HG03520 (cell line): ENCODE measurements at regions not wholly inside any gene's neighbourhood (a gene's known extent, or its start where the extent isn't known, plus 50 kb on each side); places are given as distances from the start of the nearest gene placed in this dataset.

Experiments used
- ATAC-seq: cut with Tn5 transposase; IDR thresholded peaks from one replicate; pipeline ENCODE4 v1.9.1; 2021; ENCODE audit warnings: mild to moderate bottlenecking, moderate library complexity; ENCODE audit not compliant: unreplicated experiment

GRCh38 chr12:97082029-97082428, 175.0 kb downstream of the NEDD1 start:
- no peak for ATAC-seq

DNA sequence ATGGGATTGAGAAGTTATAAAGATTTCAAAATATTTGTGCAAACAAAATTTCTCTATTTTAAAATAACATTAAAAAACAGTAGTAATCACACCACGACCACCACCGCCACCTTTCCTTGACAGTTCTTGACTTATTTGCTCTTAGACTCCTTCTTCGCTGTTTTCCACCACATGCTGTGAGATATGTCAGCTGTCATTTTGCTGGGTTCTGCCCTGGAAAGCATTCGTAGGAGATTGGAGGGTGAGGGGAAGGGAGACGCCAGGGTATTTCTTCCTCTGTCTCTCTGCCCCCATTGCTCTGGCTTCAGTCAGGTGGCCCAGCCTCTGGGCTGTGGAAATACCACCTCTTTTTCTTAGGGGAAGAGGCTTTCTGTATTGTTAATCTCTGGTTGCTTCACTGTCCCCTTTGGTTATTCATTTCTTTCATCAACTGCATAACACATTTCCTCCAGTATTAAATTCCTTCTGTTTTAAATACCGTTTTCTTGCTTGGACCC, 186.2 kb downstream of the NEDD1 start:
- no peak for ATAC-seq

DNA sequence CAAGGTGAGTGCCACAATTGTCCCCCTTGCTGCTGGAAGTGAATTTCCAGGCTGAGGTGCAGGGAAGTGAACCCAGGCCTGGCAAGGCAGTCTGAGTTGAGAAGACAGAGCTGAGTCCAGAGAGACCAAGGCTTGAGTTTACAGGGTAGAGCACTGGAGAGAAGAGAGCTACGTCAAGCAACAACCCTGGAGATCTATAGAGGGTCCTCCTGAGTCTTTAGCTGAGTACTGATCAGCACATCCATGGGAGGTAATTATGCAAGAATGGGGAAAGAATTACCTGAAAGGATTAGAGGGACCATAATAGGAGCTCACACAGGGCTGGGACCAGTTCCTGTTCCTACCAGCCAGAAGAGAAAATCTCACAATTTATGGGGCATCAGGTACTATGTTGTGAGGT, 190.7 kb downstream of the NEDD1 start:
- ATAC-seq = no peak

GRCh38 chr12:97109441-97109840, 202.4 kb downstream of the NEDD1 start:
- no peak for ATAC-seq

- no peak for ATAC-seq
Observed at GRCh38 chr12:97112136-97112535, 205.1 kb downstream of the NEDD1 start.

GRCh38 chr12:97118796-97119375, 211.8 kb downstream of the NEDD1 start:
- no peak for ATAC-seq

GRCh38 chr12:97127061-97127460, 220.0 kb downstream of the NEDD1 start:
- ATAC-seq = no peak

DNA sequence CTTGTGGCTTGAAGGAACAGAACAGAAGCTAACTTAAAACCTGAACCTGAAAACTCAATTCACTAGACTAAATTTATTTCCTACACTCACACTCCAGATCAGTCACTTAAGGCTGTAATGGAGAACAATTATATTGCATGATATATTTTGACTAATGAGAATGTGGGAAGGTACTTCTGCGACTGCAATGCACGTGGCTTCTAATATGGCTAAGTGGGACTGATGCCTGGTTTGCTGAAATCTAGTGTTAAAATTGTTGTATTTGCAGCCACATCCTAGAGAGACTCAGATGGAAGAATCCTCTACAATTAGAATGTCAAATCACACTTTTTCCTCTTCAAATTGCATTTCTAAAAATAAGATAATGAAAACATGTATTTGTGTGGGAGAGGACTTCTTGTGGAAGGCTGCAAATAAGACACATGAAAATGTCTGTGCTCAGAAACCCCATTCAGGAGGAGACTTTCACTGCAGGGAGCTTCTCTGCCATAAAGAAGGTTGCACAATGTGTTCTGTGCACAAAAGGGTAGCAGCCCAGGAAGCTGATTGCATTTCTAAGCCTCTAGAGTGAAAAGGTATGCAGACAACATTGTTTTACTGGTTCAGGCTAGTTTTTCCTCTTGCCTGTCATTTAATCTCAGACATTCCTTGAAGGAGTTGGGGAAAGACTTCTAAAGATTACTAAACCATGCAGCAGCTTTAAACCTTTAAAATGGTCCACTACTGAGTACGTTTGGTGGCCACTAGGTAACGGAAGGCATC, 224.3 kb downstream of the NEDD1 start:
- no peak for ATAC-seq

DNA sequence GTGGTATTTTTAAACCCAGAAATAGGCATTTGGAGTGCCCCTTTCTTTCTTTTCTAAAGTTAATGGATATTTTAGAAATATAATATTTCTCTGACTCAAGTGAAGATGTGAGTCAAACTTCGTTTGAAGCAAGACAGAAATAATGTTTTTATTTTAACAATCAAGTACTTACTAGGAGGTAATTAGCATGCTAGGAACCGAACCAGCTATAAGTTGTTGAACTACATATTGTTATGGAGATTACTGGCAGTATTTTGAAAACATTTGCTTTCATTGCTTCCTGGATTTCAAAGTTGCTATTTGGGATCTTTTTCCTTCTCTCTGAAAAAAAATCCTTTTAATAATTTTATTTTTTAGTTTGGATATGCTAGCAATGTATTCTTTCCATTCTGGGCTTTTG, 225.2 kb downstream of the NEDD1 start:
- ATAC-seq = no peak

DNA sequence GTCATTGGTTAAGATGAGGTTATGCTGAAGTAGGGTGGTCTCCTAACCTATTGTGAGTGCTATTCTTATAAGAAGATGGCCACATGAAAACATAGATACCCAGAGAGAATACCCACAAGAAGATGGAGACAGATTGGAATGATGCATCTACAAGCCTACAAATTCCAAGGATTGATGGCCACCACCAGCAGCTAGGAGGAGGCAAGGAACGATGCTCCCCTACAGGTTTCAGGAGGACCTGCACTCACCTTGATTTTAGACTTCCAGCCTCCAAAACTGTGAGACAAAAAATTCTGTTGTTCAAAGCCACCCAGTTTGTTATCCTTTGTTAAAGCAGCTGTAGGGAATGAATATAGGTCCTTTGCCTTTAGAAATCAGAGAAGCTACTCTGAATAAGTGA, 227.4 kb downstream of the NEDD1 start:
- no peak for ATAC-seq

DNA sequence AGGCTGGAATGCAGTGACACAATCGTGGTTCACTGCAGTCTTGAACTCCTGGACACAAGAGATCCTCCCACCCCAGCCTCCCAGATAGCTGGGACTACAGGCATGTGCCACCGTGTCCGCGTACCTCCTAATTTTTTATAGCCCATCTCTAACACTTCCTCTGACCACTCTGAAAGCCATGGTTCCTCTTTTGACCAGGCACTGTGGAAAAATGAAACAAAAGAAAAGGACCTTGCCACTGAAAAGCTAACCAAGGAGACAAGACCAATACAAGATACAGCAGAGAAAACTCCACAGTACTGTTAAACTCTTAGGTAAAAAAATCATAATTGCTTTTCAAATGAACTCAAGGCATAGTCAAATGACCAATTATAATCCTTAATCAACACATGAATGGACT, 233.3 kb downstream of the NEDD1 start:
- no peak for ATAC-seq

- no peak for ATAC-seq
Observed at GRCh38 chr12:97142737-97143410, 235.8 kb downstream of the NEDD1 start.

- ATAC-seq = peak; percentile 100
Observed at GRCh38 chr12:97148941-97149559, 242.0 kb downstream of the NEDD1 start.

GRCh38 chr12:97151481-97151880, 244.4 kb downstream of the NEDD1 start:
- ATAC-seq = no peak

- ATAC-seq = no peak
Observed at GRCh38 chr12:97159377-97159776, 252.3 kb downstream of the NEDD1 start.

DNA sequence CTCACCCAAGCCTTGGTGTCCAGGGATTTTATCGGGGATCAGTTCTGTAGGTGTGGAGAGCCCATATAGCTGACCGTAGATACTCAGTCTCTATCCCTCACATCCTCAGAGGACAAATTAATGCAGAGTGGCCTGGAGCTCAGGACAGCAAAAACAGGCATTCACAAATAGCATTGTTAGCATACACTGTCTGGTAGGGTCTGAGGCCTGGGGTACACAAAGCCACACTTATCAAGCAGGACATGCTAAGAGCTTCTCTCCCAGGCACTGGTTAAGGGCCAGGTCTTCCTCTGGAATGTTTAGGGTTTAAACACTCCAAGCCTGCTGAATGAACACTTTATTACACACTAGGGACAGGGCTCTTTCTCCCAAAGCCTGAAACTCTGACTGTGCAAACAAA, 253.2 kb downstream of the NEDD1 start:
- ATAC-seq = no peak

DNA sequence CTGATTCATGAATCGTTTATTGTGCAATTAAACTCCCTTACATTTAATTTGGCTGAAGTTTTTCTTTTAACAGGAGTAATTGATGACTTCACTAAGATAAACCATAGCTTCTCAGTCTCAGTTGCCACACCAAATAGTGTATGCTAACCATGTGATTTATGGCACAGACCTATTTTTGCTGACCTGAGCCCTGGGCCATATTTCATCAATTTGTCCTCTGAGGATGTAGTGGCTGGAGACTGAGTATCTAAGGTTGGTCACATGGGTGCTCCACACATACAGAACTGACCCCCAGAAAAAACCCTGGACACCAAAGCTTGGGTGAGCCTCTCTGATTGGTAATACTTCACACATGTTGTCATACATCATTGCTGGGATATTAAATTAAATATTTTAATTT, 255.1 kb downstream of the NEDD1 start:
- no peak for ATAC-seq

- ATAC-seq = no peak
Observed at GRCh38 chr12:97164936-97165335, 257.9 kb downstream of the NEDD1 start.

DNA sequence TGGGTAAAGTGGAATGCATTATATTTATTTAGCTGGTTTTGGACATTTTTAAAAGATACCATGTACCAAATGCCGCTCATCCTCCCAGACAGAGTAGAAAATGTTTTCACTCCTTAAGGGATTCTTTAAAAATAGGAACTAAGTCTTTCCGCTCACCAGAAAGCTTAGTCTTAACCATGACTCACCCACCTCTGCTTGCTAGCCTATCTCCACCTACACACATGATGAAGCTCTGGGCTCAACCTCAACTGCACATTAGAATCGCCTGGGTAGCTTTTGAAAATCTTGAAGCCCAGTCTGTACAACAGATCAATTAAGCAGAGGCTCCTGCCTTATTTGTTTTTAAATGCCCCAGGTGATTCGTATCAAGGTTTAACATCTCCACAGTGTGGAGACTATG, 260.5 kb downstream of the NEDD1 start:
- ATAC-seq = no peak

GRCh38 chr12:97168804-97169203, 261.7 kb downstream of the NEDD1 start:
- no peak for ATAC-seq

GRCh38 chr12:97169889-97170567, 263.0 kb downstream of the NEDD1 start:
- ATAC-seq = no peak
